Kidney epithelial cell (primary cell): ENCODE measurements at regions not wholly inside any gene's neighbourhood (a gene's known extent, or its start where the extent isn't known, plus 50 kb on each side); places are given as distances from the start of the nearest gene placed in this dataset.

Source experiments
- DNase-seq: peaks from one replicate; pipeline ENCODE4 v3.0.0-alpha.2; 2010; ENCODE audit warnings: low read depth
- H3K27me3 ChIP-seq: 2 replicates; pipeline ENCODE4 v1.6.0; 2011; ENCODE audit warnings: low read length; ENCODE audit not compliant: control insufficient read depth, insufficient read depth
- H3K36me3 ChIP-seq: 2 replicates; pipeline ENCODE4 v1.5.1; 2011; ENCODE audit warnings: low read length; ENCODE audit not compliant: control insufficient read depth, insufficient read depth
- H3K4me3 ChIP-seq: 2 replicates; pipeline ENCODE4 v1.5.1; 2011; ENCODE audit warnings: low read depth, mild to moderate bottlenecking, control low read depth, low read length
- CTCF ChIP-seq: IDR thresholded peaks from 2 replicates; pipeline ENCODE4 v1.5.1; 2011; ENCODE audit warnings: mild to moderate bottlenecking, moderate library complexity, low read length, control low read depth, inconsistent platforms; ENCODE audit not compliant: insufficient read depth, poor library complexity, severe bottlenecking

- Histone ChIP-seq H3K27me3 (no peaks in the 10 kb centered on the region), H3K4me3 (no peak overlapping the region), H3K36me3 (no peaks in the 10 kb centered on the region)
- DNase-seq = no peak
- no peak for TF ChIP-seq CTCF
Measured at GRCh38 chr5:115389034-115389798, 92.8 kb upstream of the CCDC112 start.

GRCh38 chr5:115388240-115388639, 91.8 kb upstream of the CCDC112 start:
- H3K4me3 ChIP-seq = no peak overlapping the region
- no peak for TF ChIP-seq CTCF
- H3K36me3 ChIP-seq = no peaks in the 10 kb centered on the region
- no peaks in the 10 kb centered on the region for H3K27me3 ChIP-seq
- no peak for DNase-seq

GRCh38 chr5:115387816-115388215, 91.4 kb upstream of the CCDC112 start:
- no peak for DNase-seq
- no peak for TF ChIP-seq CTCF
- Histone ChIP-seq H3K27me3 (no peaks in the 10 kb centered on the region), H3K36me3 (no peaks in the 10 kb centered on the region), H3K4me3 (no peak overlapping the region)

GRCh38 chr5:115386657-115387056, 90.2 kb upstream of the CCDC112 start:
- Histone ChIP-seq H3K27me3 (no peaks in the 10 kb centered on the region), H3K4me3 (no peak overlapping the region), H3K36me3 (no peaks in the 10 kb centered on the region)
- no peak for DNase-seq
- TF ChIP-seq CTCF = no peak

- no peaks in the 10 kb centered on the region for H3K36me3 ChIP-seq
- TF ChIP-seq CTCF = no peak
- no peaks in the 10 kb centered on the region for H3K27me3 ChIP-seq
- DNase-seq = no peak
- no peak overlapping the region for H3K4me3 ChIP-seq
Measured at GRCh38 chr5:115384587-115385375, 88.3 kb upstream of the CCDC112 start.
